IMR-90 (cell line): ENCODE measurements at regions not wholly inside any gene's neighbourhood (a gene's known extent, or its start where the extent isn't known, plus 50 kb on each side); places are given as distances from the start of the nearest gene placed in this dataset.

Experiments
- ATAC-seq: fragments of 200-7000 bp; cut with Tn5 transposase; 2 replicates; pipeline ENCODE4 v1.9.1; 2020; ENCODE audit warnings: low read depth, mild to moderate bottlenecking, moderate library complexity
- BruUV-seq: library from RNA; stranded (reverse); fragments of 400-500 nt; replicated peaks from 2 replicates; lab custom pipeline; 2021; lab: Mats Ljungman, UMichigan
- CTCF ChIA-PET: fragments of 300-600 bp; formaldehyde crosslinking; extraction: SDS; loops from one replicate; lab custom pipeline; 2021; ENCODE audit warnings: antibody characterized with exemption; lab: Yijun Ruan, JAX
- POLR2A ChIA-PET: fragments of 300-600 bp; sonication (Branson Sonifier 250); formaldehyde crosslinking; loops from one replicate; lab custom pipeline; 2022; ENCODE audit warnings: antibody characterized with exemption; ENCODE audit not compliant: unreplicated experiment; lab: Charles Lee
- DNase-seq: peaks from one replicate; pipeline ENCODE4 v3.0.0; 2013
- H2AFZ ChIP-seq: replicated peaks from 2 replicates; pipeline ENCODE3; 2013; ENCODE audit warnings: low read length, mild to moderate bottlenecking; ENCODE audit not compliant: poor library complexity
- H2AK5ac ChIP-seq: 2 replicates; pipeline ENCODE4 v1.6.1; 2013; ENCODE audit warnings: low read depth, low read length, inconsistent platforms
- H2AK9ac ChIP-seq: replicated peaks from 2 replicates; pipeline ENCODE3; 2013; ENCODE audit warnings: mild to moderate bottlenecking, low read depth, low read length, moderate library complexity; ENCODE audit not compliant: poor library complexity
- H2BK120ac ChIP-seq: 2 replicates; pipeline ENCODE4 v1.6.1; 2013; ENCODE audit warnings: low read depth, low read length, inconsistent platforms
- H2BK15ac ChIP-seq: 3 replicates; pipeline ENCODE4 v1.6.1; 2013; ENCODE audit warnings: low read depth, low read length, inconsistent platforms
- H2BK20ac ChIP-seq: 2 replicates; pipeline ENCODE4 v1.6.1; 2013; ENCODE audit warnings: low read depth, mild to moderate bottlenecking, inconsistent platforms, low read length, moderate library complexity
- H2BK5ac ChIP-seq: 2 replicates; pipeline ENCODE4 v1.6.1; 2013; ENCODE audit warnings: mild to moderate bottlenecking, low read depth, low read length, inconsistent platforms; ENCODE audit not compliant: poor library complexity, severe bottlenecking
- H3K14ac ChIP-seq: replicated peaks from 2 replicates; pipeline ENCODE4 v1.6.1; 2013; ENCODE audit warnings: low read depth, low read length, inconsistent platforms
- H3K18ac ChIP-seq: 2 replicates; pipeline ENCODE4 v1.6.1; 2013; ENCODE audit warnings: low read depth, low read length, control low read depth
- H3K23ac ChIP-seq: 2 replicates; pipeline ENCODE4 v1.6.1; 2013; ENCODE audit warnings: low read depth, low read length, inconsistent platforms
- H3K27ac ChIP-seq: 2 replicates; pipeline ENCODE4 v1.5.1; 2013; ENCODE audit warnings: mild to moderate bottlenecking, control low read depth, low read length; ENCODE audit not compliant: insufficient read depth
- H3K27me3 ChIP-seq: 2 replicates; pipeline ENCODE4 v1.6.1; 2013; ENCODE audit warnings: low read length; ENCODE audit not compliant: control insufficient read depth, insufficient read depth
- H3K36me3 ChIP-seq: 2 replicates; pipeline ENCODE4 v1.6.1; 2013; ENCODE audit warnings: low read length, mixed read lengths; ENCODE audit not compliant: control insufficient read depth, insufficient read depth
- H3K4ac ChIP-seq: 2 replicates; pipeline ENCODE4 v1.6.1; 2013; ENCODE audit warnings: low read depth, low read length, inconsistent platforms
- H3K4me1 ChIP-seq: 2 replicates; pipeline ENCODE4 v1.6.1; 2013; ENCODE audit warnings: low read length, mixed read lengths; ENCODE audit not compliant: control insufficient read depth, insufficient read depth
- H3K4me2 ChIP-seq: 2 replicates; pipeline ENCODE4 v1.6.1; 2013; ENCODE audit warnings: low read depth, mild to moderate bottlenecking, control low read depth, low read length, moderate library complexity
- H3K4me3 ChIP-seq: 2 replicates; pipeline ENCODE4 v1.5.1; 2013; ENCODE audit warnings: low read depth, mild to moderate bottlenecking, control low read depth, low read length, moderate library complexity; ENCODE audit not compliant: insufficient read depth
- H3K56ac ChIP-seq: 2 replicates; pipeline ENCODE4 v1.6.1; 2013; ENCODE audit warnings: low read length, inconsistent platforms; ENCODE audit not compliant: insufficient read depth; ENCODE audit errors: extremely low read depth
- H3K79me1 ChIP-seq, 2 experiments: 2 replicates each; pipeline ENCODE4 v1.6.1; 2013; ENCODE audit warnings: low read length in 2 of 2, inconsistent platforms in 1 of 2, low read depth in 1 of 2
- H3K9ac ChIP-seq: 2 replicates; pipeline ENCODE4 v1.6.1; 2013; ENCODE audit warnings: low read depth, low read length, control low read depth
- H3K9me1 ChIP-seq: 2 replicates; pipeline ENCODE4 v1.6.1; 2013; ENCODE audit warnings: low read length, inconsistent platforms; ENCODE audit not compliant: insufficient read depth
- H3K9me3 ChIP-seq: 2 replicates; pipeline ENCODE4 v1.6.1; 2013; ENCODE audit warnings: low read length; ENCODE audit not compliant: control insufficient read depth, insufficient read depth
- H4K20me1 ChIP-seq: 2 replicates; pipeline ENCODE4 v1.6.1; 2013; ENCODE audit warnings: low read length, inconsistent platforms; ENCODE audit not compliant: insufficient read depth
- H4K5ac ChIP-seq: 2 replicates; pipeline ENCODE4 v1.6.1; 2013; ENCODE audit warnings: mild to moderate bottlenecking, low read depth, low read length, control low read depth
- H4K8ac ChIP-seq, 2 experiments: 2 replicates each; pipeline ENCODE4 v1.6.1; 2013; ENCODE audit warnings: low read depth in 2 of 2, low read length in 2 of 2, control low read depth in 1 of 2, inconsistent platforms in 1 of 2
- H4K91ac ChIP-seq: 2 replicates; pipeline ENCODE4 v1.6.1; 2013; ENCODE audit warnings: low read depth, low read length, inconsistent platforms; ENCODE audit not compliant: insufficient read depth
- BHLHE40 ChIP-seq: fragments of 150-350 bp; IDR thresholded peaks from 2 replicates; pipeline ENCODE4 v1.6.1; 2016; ENCODE audit warnings: mild to moderate bottlenecking, low read depth, low read length
- CEBPB ChIP-seq: IDR thresholded peaks from 2 replicates; pipeline ENCODE4 v1.6.1; 2012; ENCODE audit warnings: low read depth, low read length, improper control_type of control experiment
- FOS ChIP-seq: fragments of 150-350 bp; IDR thresholded peaks from 2 replicates; pipeline ENCODE4 v1.6.1; 2016; ENCODE audit warnings: low read depth, low read length
- MAZ ChIP-seq: IDR thresholded peaks from 2 replicates; pipeline ENCODE4 v1.6.1; 2012; ENCODE audit warnings: low read depth, mild to moderate bottlenecking, low read length, improper control_type of control experiment, moderate library complexity, borderline replicate concordance
- MXI1 ChIP-seq: IDR thresholded peaks from 2 replicates; pipeline ENCODE4 v1.6.1; 2012; ENCODE audit warnings: low read depth, mild to moderate bottlenecking, low read length, moderate library complexity, borderline replicate concordance
- NFE2L2 ChIP-seq: fragments of 150-350 bp; IDR thresholded peaks from 2 replicates; pipeline ENCODE4 v1.6.1; 2016; ENCODE audit warnings: low read depth, mild to moderate bottlenecking, low read length
- SMC3 ChIP-seq: fragments of 150-350 bp; IDR thresholded peaks from 2 replicates; pipeline ENCODE4 v1.6.1; 2016; ENCODE audit warnings: low read depth, mild to moderate bottlenecking, antibody characterized with exemption, low read length, moderate library complexity
- WGBS, 2 experiments: methylation state at CpG; one replicate each; pipeline versions ENCODE4 v1.1.5 to v1.1.7; 2013; ENCODE audit warnings: missing lambda C conversion rate in 2 of 2; ENCODE audit not compliant: insufficient read length in 1 of 2; ENCODE audit errors: extremely low coverage in 2 of 2; 5-methylcytosine and 5-hydroxymethylcytosine counted together
- dilution Hi-C: fragments of 300-500 bp; cut with HindIII; formaldehyde crosslinking; loops from one replicate; pipeline ENCODE4 v1.14.3; 2018; ENCODE audit warnings: low sequenced_read_pairs; ENCODE audit not compliant: unreplicated experiment
- in situ Hi-C: fragments of 300-500 bp; cut with MboI; formaldehyde crosslinking; loops from 3 replicates; pipeline ENCODE4 v1.14.3; 2019; ENCODE audit warnings: low sequenced_read_pairs, inconsistent platforms, mixed read lengths
- intact Hi-C: fragments of 100-400 bp; cut with micrococcal nuclease; formaldehyde crosslinking; loops from 2 replicates; pipeline ENCODE4 v1.10.0; 2022

GRCh38 chr18:30676053-30676480 lies 366.5 kb downstream of the DSC3 start:
- no peak for TF ChIP-seq NFE2L2
- no peak for TF ChIP-seq FOS
- no peak for TF ChIP-seq MXI1
- no peak for TF ChIP-seq CEBPB
- no peak for TF ChIP-seq MAZ
- TF ChIP-seq BHLHE40 = no peak
- no peak for TF ChIP-seq SMC3
- no peak overlapping the region for H4K91ac ChIP-seq
- dilution Hi-C loops = no loop called here
- H3K9ac ChIP-seq = no peak overlapping the region
- H3K23ac ChIP-seq = no peak overlapping the region
- in situ Hi-C loops = no loop called here
- no peak for ATAC-seq
- intact Hi-C loops = no loop called here
- POLR2A ChIA-PET = no interaction called here
- H3K18ac ChIP-seq = no peak overlapping the region
- CTCF ChIA-PET = no interaction called here
- no peak overlapping the region for H3K4ac ChIP-seq
- no peaks in the 10 kb centered on the region for H3K79me1 ChIP-seq
- no peak overlapping the region for H3K56ac ChIP-seq
- H3K9me1 ChIP-seq = no peaks in the 10 kb centered on the region
- no peak overlapping the region for H2AFZ ChIP-seq
- no peak overlapping the region for H4K8ac ChIP-seq
- BruUV-seq = no TSS peak
- no peak overlapping the region for H2AK9ac ChIP-seq
- WGBS, 2 experiments = no CpG with 5 or more reads among the region's 4 CpGs
- no peaks in the 10 kb centered on the region for H3K36me3 ChIP-seq
- no peak for DNase-seq
- H3K27me3 ChIP-seq = no peaks in the 10 kb centered on the region
- H3K4me2 ChIP-seq = no peak overlapping the region
- H4K20me1 ChIP-seq = no peaks in the 10 kb centered on the region
- H2BK120ac ChIP-seq = no peak overlapping the region
- no peak overlapping the region for H3K4me3 ChIP-seq
- no peak overlapping the region for H2AK5ac ChIP-seq
- H3K4me1 ChIP-seq = no peaks in the 10 kb centered on the region
- peaks cover 3% of the 10 kb centered on the region; the same call in 1 of the 2 replicates for H3K9me3 ChIP-seq
- H2BK20ac ChIP-seq = no peak overlapping the region
- H3K14ac ChIP-seq = no peak overlapping the region
- H2BK5ac ChIP-seq = no peak overlapping the region
- no peak overlapping the region for H4K5ac ChIP-seq
- no peak overlapping the region for H2BK15ac ChIP-seq
- no peak overlapping the region for H3K27ac ChIP-seq
